ENCODE measurements at regions not wholly inside any gene's neighbourhood (a gene's known extent, or its start where the extent isn't known, plus 50 kb on each side); places are given as distances from the start of the nearest gene placed in this dataset.

DNA sequence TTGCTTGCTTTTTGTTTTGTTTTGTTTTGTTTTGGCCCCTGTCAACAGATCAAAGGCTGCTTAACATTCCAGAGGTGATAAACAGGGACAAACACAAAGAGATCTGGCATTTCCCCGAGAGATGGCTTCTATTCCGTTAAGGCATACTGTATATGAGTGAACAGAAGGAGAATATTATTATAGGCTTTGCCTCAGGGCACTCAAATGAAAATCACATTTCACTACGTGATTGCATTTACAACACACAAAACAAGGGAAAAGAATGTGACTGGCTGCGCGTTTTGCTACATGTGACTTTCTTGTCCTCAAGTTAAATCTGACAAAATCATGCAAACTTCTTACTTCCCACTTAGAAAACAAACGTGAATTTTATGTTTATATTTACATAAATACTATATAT lies 1037.9 kb upstream of the DDX18 start:
- ATAC-seq (ENCODE audit: low read depth), result no peak
- Histone ChIP-seq H2AK5ac (ENCODE audit: low read depth, low read length) (no peak overlapping the region), H3K27me3 (ENCODE audit: control insufficient read depth, insufficient read depth, low read length) (no peaks in the 10 kb centered on the region), H3K4ac (ENCODE audit: low read depth, low read length) (no peak overlapping the region), H3K14ac (replicated peaks; ENCODE audit: low read depth, low read length) (no peak overlapping the region), H2BK15ac (ENCODE audit: low read depth, low read length) (no peak overlapping the region), H2AFZ (replicated peaks; ENCODE audit: low read length, poor library complexity) (no peak overlapping the region), H3K18ac (ENCODE audit: low read depth, low read length) (no peak overlapping the region), H4K8ac (ENCODE audit: low read depth in 2 of 2, low read length in 2 of 2) (no peak overlapping the region), H2BK120ac (ENCODE audit: low read depth, low read length) (no peak overlapping the region), H3K27ac (ENCODE audit: insufficient read depth, low read length) (no peak overlapping the region), H3K36me3 (ENCODE audit: control insufficient read depth, insufficient read depth, low read length) (no peaks in the 10 kb centered on the region), H3K9me1 (ENCODE audit: insufficient read depth, low read length) (no peaks in the 10 kb centered on the region), H3K4me1 (ENCODE audit: control insufficient read depth, insufficient read depth, low read length) (no peaks in the 10 kb centered on the region), H4K5ac (ENCODE audit: low read depth, low read length) (no peak overlapping the region), H3K9ac (ENCODE audit: low read depth, low read length) (no peak overlapping the region), H3K56ac (ENCODE audit: extremely low read depth, insufficient read depth, low read length) (no peak overlapping the region), H3K4me3 (ENCODE audit: insufficient read depth, low read depth, low read length) (no peak overlapping the region), H2BK5ac (ENCODE audit: low read depth, low read length, poor library complexity, severe bottlenecking) (no peak overlapping the region), H3K4me2 (ENCODE audit: low read depth, low read length) (no peak overlapping the region), H3K9me3 (ENCODE audit: control insufficient read depth, insufficient read depth, low read length) (peaks cover 4% of the 10 kb centered on the region), H4K20me1 (ENCODE audit: insufficient read depth, low read length) (no peaks in the 10 kb centered on the region), H4K91ac (ENCODE audit: insufficient read depth, low read depth, low read length) (no peak overlapping the region), H3K79me1 (ENCODE audit: low read depth in 1 of 2, low read length in 2 of 2) (no peaks in the 10 kb centered on the region), H2AK9ac (replicated peaks; ENCODE audit: low read depth, low read length, poor library complexity) (no peak overlapping the region), H3K23ac (ENCODE audit: low read depth, low read length) (no peak overlapping the region), H2BK20ac (ENCODE audit: low read depth, low read length) (no peak overlapping the region)
- TF ChIP-seq NFE2L2 (IDR thresholded peaks at IDR 0.05; ENCODE audit: low read depth, low read length) (no peak), CHD1 (IDR thresholded peaks at IDR 0.05; ENCODE audit: low read depth, low read length) (no peak), POLR2A (IDR thresholded peaks at IDR 0.05; ENCODE audit: low read depth, low read length) (no peak)
- dilution Hi-C loops (cut with HindIII; ENCODE audit: low sequenced_read_pairs, unreplicated experiment), result no loop called here
- POLR2A ChIA-PET (ENCODE audit: unreplicated experiment), result no interaction called here
- WGBS, 2 experiments (ENCODE audit: extremely low coverage in 2 of 2, insufficient read length in 1 of 2), result no CpG with 5 or more reads among the region's 6 CpGs
- CTCF ChIA-PET, result no interaction called here
- no TSS peak for BruUV-seq (replicated peaks)
- in situ Hi-C loops (cut with MboI; ENCODE audit: low sequenced_read_pairs), result no loop called here
- no peak for DNase-seq
- intact Hi-C loops (cut with micrococcal nuclease), result no loop called here
